ENCODE measurements at regions not wholly inside any gene's neighbourhood (a gene's known extent, or its start where the extent isn't known, plus 50 kb on each side); places are given as distances from the start of the nearest gene placed in this dataset.
"Not testable (repeated sequence)": the region's sequence is repeated elsewhere in the genome, so short reads cannot be mapped to it uniquely, and the experiment has no call there.

DNA sequence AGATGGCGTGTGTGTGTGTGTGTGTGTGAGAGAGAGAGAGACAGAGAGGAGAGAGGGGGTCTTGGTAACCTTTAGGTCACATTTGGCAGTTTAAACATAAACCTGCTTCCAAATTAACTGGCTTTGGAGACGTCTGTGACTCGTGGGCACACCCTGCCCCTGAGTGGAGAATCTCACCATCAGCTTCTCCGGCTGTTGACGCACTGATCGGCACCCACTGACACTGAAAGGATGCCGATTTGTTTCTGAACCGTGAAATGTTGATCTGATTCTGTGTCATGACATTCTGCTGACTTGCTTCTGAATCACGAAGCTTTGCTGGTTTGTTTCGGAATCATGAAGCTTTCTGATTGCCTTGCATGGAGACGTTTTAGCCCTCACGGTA lies 114.7 kb downstream of the RTP5 start:
- DNase-seq = no peak
- Mint-ChIP-seq H3K4me1 (ENCODE audit: low read depth) (peaks cover 8% of the 10 kb centered on the region), H3K9me3 (no peaks in the 10 kb centered on the region), H3K27ac (no peak overlapping the region), H3K27me3 (no peaks in the 10 kb centered on the region), H3K4me3 (no peak overlapping the region), H3K36me3 (ENCODE audit: low read depth) (no peaks in the 10 kb centered on the region)
- ATAC-seq = no peak
- intact Hi-C loops (cut with micrococcal nuclease) = no loop called here
- TF ChIP-seq, protein P1, sequence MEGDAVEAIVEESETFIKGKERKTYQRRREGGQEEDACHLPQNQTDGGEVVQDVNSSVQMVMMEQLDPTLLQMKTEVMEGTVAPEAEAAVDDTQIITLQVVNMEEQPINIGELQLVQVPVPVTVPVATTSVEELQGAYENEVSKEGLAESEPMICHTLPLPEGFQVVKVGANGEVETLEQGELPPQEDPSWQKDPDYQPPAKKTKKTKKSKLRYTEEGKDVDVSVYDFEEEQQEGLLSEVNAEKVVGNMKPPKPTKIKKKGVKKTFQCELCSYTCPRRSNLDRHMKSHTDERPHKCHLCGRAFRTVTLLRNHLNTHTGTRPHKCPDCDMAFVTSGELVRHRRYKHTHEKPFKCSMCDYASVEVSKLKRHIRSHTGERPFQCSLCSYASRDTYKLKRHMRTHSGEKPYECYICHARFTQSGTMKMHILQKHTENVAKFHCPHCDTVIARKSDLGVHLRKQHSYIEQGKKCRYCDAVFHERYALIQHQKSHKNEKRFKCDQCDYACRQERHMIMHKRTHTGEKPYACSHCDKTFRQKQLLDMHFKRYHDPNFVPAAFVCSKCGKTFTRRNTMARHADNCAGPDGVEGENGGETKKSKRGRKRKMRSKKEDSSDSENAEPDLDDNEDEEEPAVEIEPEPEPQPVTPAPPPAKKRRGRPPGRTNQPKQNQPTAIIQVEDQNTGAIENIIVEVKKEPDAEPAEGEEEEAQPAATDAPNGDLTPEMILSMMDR (IDR thresholded peaks at IDR 0.05) = no peak
- CTCF ChIA-PET = no interaction called here
- POLR2A ChIA-PET = no interaction called here

DNA sequence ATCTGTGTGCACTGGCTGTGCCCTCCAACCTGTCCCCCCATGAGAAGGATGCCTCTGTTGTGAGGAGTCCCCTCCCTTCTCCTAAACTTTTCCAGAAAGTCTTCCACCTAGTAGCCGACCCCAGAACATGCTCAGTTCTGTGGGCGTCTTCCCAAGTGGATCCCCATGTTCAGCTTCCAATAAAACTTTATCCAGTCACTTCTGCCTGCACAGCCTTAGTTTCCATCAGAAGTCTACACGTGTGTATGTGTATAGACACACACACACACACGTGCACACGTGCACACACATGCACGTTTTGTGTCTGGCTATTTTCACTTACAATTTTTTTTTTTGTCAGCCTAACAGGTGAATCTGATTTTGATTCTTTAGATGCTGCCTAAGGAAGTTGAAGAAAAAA lies 115.1 kb downstream of the RTP5 start:
- Mint-ChIP-seq H3K9me3 (no peaks in the 10 kb centered on the region), H3K27ac (no peak overlapping the region), H3K36me3 (ENCODE audit: low read depth) (no peaks in the 10 kb centered on the region), H3K4me1 (ENCODE audit: low read depth) (peaks cover 8% of the 10 kb centered on the region), H3K27me3 (no peaks in the 10 kb centered on the region), H3K4me3 (no peak overlapping the region)
- ChIA-PET CTCF (no interaction called here), POLR2A (no interaction called here)
- DNase-seq (no peak), ATAC-seq (no peak)
- intact Hi-C loops (cut with micrococcal nuclease) = no loop called here
- TF ChIP-seq, protein P1 (IDR thresholded peaks at IDR 0.05) = no peak

DNA sequence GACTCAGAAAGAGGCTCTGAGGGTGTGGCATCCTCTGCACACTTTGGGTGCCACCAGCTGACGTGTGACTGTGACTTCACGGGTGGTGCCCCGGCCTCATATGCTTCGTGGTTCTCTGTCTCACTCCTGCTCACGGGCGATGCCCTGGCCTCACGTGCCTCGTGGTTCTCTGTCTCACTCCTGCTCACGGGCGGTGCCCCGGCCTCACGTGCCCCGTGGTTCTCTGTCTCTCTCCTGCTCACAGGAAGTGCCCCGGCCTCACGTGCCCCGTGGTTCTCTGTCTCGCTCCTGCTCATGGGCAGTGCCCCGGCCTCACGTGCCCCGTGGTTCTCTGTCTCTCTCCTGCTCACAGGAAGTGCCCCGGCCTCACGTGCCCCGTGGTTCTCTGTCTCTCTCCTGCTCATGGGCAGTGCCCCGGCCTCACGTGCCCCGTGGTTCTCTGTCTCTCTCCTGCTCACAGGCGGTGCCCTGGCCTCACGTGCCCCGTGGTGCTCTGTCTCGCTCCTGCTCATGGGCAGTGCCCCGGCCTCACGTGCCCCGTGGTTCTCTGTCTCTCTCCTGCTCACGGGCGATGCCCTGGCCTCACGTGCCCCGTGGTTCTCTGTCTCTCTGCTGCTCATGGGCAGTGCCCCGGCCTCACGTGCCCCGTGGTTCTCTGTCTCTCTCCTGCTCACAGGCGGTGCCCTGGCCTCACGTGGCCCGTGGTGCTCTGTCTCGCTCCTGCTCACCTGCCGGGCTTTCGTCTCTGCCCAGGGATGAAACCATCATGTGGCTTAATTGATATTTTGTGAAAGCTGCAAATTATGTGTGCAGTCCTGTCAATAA lies 115.8 kb downstream of the RTP5 start:
- H3K4me3 Mint-ChIP-seq; CTCF ChIA-PET; POLR2A ChIA-PET; H3K27me3 Mint-ChIP-seq; H3K27ac Mint-ChIP-seq; H3K4me1 Mint-ChIP-seq (ENCODE audit: low read depth); intact Hi-C loops (cut with micrococcal nuclease); H3K36me3 Mint-ChIP-seq (ENCODE audit: low read depth); ATAC-seq; H3K9me3 Mint-ChIP-seq: not testable (repeated sequence)
- peak; percentile 7 for DNase-seq

DNA sequence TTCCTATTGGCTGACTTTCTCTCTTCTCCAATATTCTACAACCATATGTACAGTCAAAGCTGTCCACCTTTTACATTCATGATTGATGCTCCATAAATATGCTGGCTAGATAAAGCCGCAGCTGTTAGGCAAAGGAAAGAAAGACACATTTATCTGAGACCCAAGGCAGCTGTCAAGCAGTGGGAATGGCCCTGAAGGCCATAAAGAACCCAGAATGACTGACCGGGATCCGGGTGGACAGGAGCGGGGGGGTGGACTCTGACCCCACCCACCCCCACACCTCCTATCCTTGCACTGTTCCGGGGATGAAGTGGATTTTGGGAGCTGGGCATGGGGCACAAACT lies 116.4 kb downstream of the RTP5 start:
- POLR2A ChIA-PET = no interaction called here

DNA sequence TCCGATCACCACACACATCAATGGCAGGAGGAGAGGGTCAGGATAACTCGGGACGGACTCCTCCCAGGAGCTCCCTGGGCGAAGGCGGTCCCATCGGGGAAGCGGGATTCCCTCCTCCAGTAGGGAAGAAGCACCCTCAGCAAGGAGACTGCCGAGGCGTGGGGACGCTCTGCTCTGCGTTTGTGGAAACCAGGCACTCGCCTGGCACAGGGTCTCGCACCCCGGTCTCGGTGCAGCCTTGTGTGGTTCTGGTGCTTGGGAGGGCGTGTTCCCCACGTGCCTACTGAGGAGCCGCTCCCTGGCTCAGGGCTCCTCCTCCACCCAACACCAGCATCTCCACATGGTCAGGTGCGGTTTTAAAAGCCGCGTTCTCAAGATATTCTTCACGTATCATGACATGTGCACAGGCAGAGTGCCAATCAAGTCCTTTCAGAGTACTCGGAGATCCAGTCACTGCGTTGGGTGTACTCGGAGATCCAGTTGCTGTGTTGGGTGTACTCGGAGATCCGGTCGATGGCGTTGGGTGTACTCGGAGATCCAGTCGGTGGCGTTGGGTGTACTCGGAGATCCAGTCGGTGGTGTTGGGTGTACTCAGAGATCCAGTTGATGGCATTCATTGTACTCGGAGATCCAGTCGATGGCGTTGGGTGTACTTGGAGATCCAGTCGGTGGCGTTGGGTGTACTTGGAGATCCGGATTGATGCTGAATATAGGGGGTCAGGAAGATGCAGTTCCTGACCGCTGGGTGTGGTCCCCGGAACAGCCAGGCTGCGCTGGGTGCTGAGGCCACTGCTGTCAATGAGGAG lies 117.5 kb downstream of the RTP5 start:
- Mint-ChIP-seq H3K27ac (no peak overlapping the region), H3K36me3 (ENCODE audit: low read depth) (no peaks in the 10 kb centered on the region), H3K9me3 (no peaks in the 10 kb centered on the region), H3K4me1 (ENCODE audit: low read depth) (peaks cover 8% of the 10 kb centered on the region), H3K27me3 (no peaks in the 10 kb centered on the region), H3K4me3 (no peak overlapping the region)
- DNase-seq = no peak
- intact Hi-C loops (cut with micrococcal nuclease) = no loop called here
- ChIA-PET POLR2A (no interaction called here), CTCF (no interaction called here)
- no peak for ATAC-seq
- TF ChIP-seq, protein P1 (IDR thresholded peaks at IDR 0.05) = no peak

More for the DNA sequence above, 116.4 kb downstream of the RTP5 start:
- H3K9me3 Mint-ChIP-seq = no peaks in the 10 kb centered on the region
- no peak for ATAC-seq
- intact Hi-C loops (cut with micrococcal nuclease) = no loop called here
- CTCF ChIA-PET = no interaction called here
- no peaks in the 10 kb centered on the region for H3K36me3 Mint-ChIP-seq (ENCODE audit: low read depth)
- peaks cover 8% of the 10 kb centered on the region for H3K4me1 Mint-ChIP-seq (ENCODE audit: low read depth)
- H3K27me3 Mint-ChIP-seq = no peaks in the 10 kb centered on the region
- TF ChIP-seq, protein P1 (IDR thresholded peaks at IDR 0.05) = no peak
- no peak for DNase-seq
- no peak overlapping the region for H3K4me3 Mint-ChIP-seq
- no peak overlapping the region for H3K27ac Mint-ChIP-seq

Data from activated CD8-positive, alpha-beta T cell treated with anti-CD3 and anti-CD28 coated beads for 36 hours (primary cell).